HuH-7 (cell line): ENCODE measurements at regions not wholly inside any gene's neighbourhood (a gene's known extent, or its start where the extent isn't known, plus 50 kb on each side); places are given as distances from the start of the nearest gene placed in this dataset.

Source experiments
- DNase-seq: peaks from one replicate; pipeline ENCODE4 v3.0.0; 2011; ENCODE audit warnings: low spot score

- DNase-seq, result no peak
Measured at GRCh38 chr2:120866071-120866470, 130.4 kb downstream of the GLI2 start.

GRCh38 chr2:120866483-120867140, 130.9 kb downstream of the GLI2 start:
- DNase-seq, result no peak

- DNase-seq, result no peak
Measured at GRCh38 chr2:120867290-120868241, 131.9 kb downstream of the GLI2 start.

- DNase-seq, result no peak
Measured at GRCh38 chr2:120868366-120868765, 132.7 kb downstream of the GLI2 start.

- no peak for DNase-seq
Measured at GRCh38 chr2:120869036-120869729, 133.5 kb downstream of the GLI2 start.

- no peak for DNase-seq
Measured at GRCh38 chr2:120869730-120870466, 134.2 kb downstream of the GLI2 start.

GRCh38 chr2:120870467-120870788, 134.8 kb downstream of the GLI2 start:
- DNase-seq, result no peak

- no peak for DNase-seq
Measured at GRCh38 chr2:120871016-120871635, 135.5 kb downstream of the GLI2 start.

GRCh38 chr2:120871881-120872620, 136.4 kb downstream of the GLI2 start:
- no peak for DNase-seq

GRCh38 chr2:120873958-120874887, 138.6 kb downstream of the GLI2 start:
- DNase-seq, result no peak

GRCh38 chr2:120874888-120875275, 139.2 kb downstream of the GLI2 start:
- DNase-seq, result no peak

GRCh38 chr2:120875431-120875830, 139.8 kb downstream of the GLI2 start:
- DNase-seq, result no peak

- DNase-seq, result no peak
Measured at GRCh38 chr2:120876526-120877280, 141.0 kb downstream of the GLI2 start.

- DNase-seq, result no peak
Measured at GRCh38 chr2:120877409-120877808, 141.7 kb downstream of the GLI2 start.

- no peak for DNase-seq
Measured at GRCh38 chr2:120878970-120879369, 143.3 kb downstream of the GLI2 start.

GRCh38 chr2:120879431-120880295, 144.0 kb downstream of the GLI2 start:
- DNase-seq, result peak; percentile 39

GRCh38 chr2:120880381-120880780, 144.7 kb downstream of the GLI2 start:
- DNase-seq, result no peak
